ENCODE measurements at regions not wholly inside any gene's neighbourhood (a gene's known extent, or its start where the extent isn't known, plus 50 kb on each side); places are given as distances from the start of the nearest gene placed in this dataset.

- DNase-seq (ENCODE audit: low read depth in 2 of 2) = no peak
Observed at GRCh38 chr1:185501099-185501498, 184.1 kb upstream of the IVNS1ABP start.

GRCh38 chr1:185500001-185500626 lies 183.1 kb upstream of the IVNS1ABP start:
- DNase-seq (ENCODE audit: low read depth in 2 of 2) = peak; percentile 73 to 76

GRCh38 chr1:185498207-185498606 lies 181.2 kb upstream of the IVNS1ABP start:
- no peak for DNase-seq (ENCODE audit: low read depth in 2 of 2)

- no peak for DNase-seq (ENCODE audit: low read depth in 2 of 2)
Observed at GRCh38 chr1:185497177-185497576, 180.1 kb upstream of the IVNS1ABP start.

- DNase-seq (ENCODE audit: low read depth in 2 of 2) = no peak
Observed at GRCh38 chr1:185495898-185496297, 178.9 kb upstream of the IVNS1ABP start.

- DNase-seq (ENCODE audit: low read depth in 2 of 2) = no peak
Observed at GRCh38 chr1:185495007-185495406, 178.0 kb upstream of the IVNS1ABP start.

- DNase-seq (ENCODE audit: low read depth in 2 of 2) = no peak
Observed at GRCh38 chr1:185492089-185492825, 175.2 kb upstream of the IVNS1ABP start.

- DNase-seq (ENCODE audit: low read depth in 2 of 2) = no peak
Observed at GRCh38 chr1:185491604-185492003, 174.6 kb upstream of the IVNS1ABP start.

GRCh38 chr1:185490924-185491323 lies 173.9 kb upstream of the IVNS1ABP start:
- DNase-seq (ENCODE audit: low read depth in 2 of 2) = no peak

GRCh38 chr1:185489406-185489805 lies 172.4 kb upstream of the IVNS1ABP start:
- DNase-seq (ENCODE audit: low read depth in 2 of 2) = no peak

GRCh38 chr1:185488808-185489207 lies 171.8 kb upstream of the IVNS1ABP start:
- no peak for DNase-seq (ENCODE audit: low read depth in 2 of 2)

GRCh38 chr1:185487936-185488335 lies 170.9 kb upstream of the IVNS1ABP start:
- no peak for DNase-seq (ENCODE audit: low read depth in 2 of 2)

GRCh38 chr1:185487026-185487425 lies 170.0 kb upstream of the IVNS1ABP start:
- DNase-seq (ENCODE audit: low read depth in 2 of 2) = no peak

GRCh38 chr1:185486346-185486745 lies 169.3 kb upstream of the IVNS1ABP start:
- no peak for DNase-seq (ENCODE audit: low read depth in 2 of 2)

GRCh38 chr1:185483664-185484450 lies 166.8 kb upstream of the IVNS1ABP start:
- DNase-seq (ENCODE audit: low read depth in 2 of 2) = peak; percentile 77 to 78

- DNase-seq (ENCODE audit: low read depth in 2 of 2) = no peak
Observed at GRCh38 chr1:185483217-185483616, 166.2 kb upstream of the IVNS1ABP start.

GRCh38 chr1:185480545-185480944 lies 163.5 kb upstream of the IVNS1ABP start:
- DNase-seq (ENCODE audit: low read depth in 2 of 2) = no peak

- no peak for DNase-seq (ENCODE audit: low read depth in 2 of 2)
Observed at GRCh38 chr1:185479796-185480195, 162.8 kb upstream of the IVNS1ABP start.

- no peak for DNase-seq (ENCODE audit: low read depth in 2 of 2)
Observed at GRCh38 chr1:185478877-185479276, 161.8 kb upstream of the IVNS1ABP start.

- DNase-seq (ENCODE audit: low read depth in 2 of 2) = no peak
Observed at GRCh38 chr1:185477638-185478580, 160.9 kb upstream of the IVNS1ABP start.

GRCh38 chr1:185474440-185475149 lies 157.6 kb upstream of the IVNS1ABP start:
- DNase-seq (ENCODE audit: low read depth in 2 of 2) = no peak
